D721Med (cell line): ENCODE measurements at regions not wholly inside any gene's neighbourhood (a gene's known extent, or its start where the extent isn't known, plus 50 kb on each side); places are given as distances from the start of the nearest gene placed in this dataset.

ENCODE experiments used
- DNase-seq: peaks from one replicate; pipeline ENCODE4 v3.0.0; 2011; ENCODE audit warnings: low spot score; ENCODE audit not compliant: insufficient read length
- FAIRE-seq: peaks from 2 replicates; lab custom pipeline; 2011; peaks lifted over from hg19 to GRCh38; lab: Jason Lieb, UNC
- TF ChIP-seq, protein P1 (sequence below): IDR thresholded peaks from 2 replicates; pipeline ENCODE4 v1.5.1; 2012; ENCODE audit warnings: mild to moderate bottlenecking, control low read depth; ENCODE audit not compliant: insufficient read depth; ENCODE audit errors: missing control alignments

DNA sequence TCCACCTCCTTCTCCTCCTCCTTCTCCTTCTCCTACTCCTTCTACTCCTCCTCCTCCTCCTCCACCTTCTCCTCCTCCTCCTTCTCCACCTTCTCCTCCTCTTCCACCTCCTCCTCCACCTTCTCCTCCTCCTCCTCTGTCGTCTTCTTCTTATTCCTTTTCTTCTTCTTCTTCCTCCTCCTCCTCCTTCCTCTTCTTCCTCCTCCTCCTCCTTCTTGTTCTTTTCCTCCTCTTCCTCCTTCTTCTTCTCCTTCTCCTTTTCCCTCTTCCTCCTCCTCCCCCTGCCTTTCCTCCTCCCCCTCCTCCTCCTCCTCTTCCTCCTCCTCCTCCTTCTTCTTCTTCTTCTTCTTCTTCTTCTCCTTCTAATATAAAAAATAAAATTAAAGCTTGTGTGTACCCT is 971.2 kb upstream of the PIK3C3 start:
- TF ChIP-seq, protein P1, sequence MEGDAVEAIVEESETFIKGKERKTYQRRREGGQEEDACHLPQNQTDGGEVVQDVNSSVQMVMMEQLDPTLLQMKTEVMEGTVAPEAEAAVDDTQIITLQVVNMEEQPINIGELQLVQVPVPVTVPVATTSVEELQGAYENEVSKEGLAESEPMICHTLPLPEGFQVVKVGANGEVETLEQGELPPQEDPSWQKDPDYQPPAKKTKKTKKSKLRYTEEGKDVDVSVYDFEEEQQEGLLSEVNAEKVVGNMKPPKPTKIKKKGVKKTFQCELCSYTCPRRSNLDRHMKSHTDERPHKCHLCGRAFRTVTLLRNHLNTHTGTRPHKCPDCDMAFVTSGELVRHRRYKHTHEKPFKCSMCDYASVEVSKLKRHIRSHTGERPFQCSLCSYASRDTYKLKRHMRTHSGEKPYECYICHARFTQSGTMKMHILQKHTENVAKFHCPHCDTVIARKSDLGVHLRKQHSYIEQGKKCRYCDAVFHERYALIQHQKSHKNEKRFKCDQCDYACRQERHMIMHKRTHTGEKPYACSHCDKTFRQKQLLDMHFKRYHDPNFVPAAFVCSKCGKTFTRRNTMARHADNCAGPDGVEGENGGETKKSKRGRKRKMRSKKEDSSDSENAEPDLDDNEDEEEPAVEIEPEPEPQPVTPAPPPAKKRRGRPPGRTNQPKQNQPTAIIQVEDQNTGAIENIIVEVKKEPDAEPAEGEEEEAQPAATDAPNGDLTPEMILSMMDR = no peak
- DNase-seq (no peak), FAIRE-seq (no peak)

DNA sequence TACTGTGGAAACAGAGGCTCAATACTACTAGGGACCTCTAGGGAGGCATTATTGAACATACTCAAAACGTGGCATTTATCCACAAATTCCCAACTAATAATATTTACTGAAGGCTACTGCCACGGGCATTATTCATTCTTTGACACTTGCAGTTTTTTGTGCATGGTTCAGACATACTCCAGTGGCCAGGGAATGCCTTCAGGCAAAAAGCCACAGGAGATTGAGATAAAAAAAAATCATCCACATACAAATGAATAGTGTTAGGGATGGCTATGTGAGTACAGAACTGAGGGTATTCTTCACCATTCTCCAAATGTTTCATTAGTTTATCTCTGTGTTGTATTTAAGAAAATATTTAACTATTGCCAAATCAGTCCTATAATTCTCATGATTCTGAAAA is 974.9 kb upstream of the PIK3C3 start:
- TF ChIP-seq, protein P1 = no peak
- FAIRE-seq = peak; percentile 38
- no peak for DNase-seq

DNA sequence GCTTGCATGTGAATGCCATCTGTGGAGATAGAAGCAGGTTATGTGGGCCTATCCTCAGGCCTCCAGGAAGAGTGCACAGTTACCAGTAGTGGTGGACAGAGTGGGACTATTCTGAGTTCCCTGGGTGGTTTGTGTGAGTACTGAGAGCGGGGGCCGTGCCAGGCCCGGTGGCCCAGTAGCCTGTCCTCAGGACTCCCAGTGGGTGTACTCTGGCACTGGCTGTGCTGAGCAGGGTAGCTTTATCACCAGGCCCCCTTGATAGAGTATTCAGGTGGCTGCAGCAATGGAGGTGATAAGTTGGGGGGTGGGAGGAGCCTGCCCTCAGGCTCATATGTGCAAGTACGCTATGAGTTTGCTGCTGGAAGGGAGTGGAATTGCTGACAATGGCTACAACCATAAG is 979.0 kb upstream of the PIK3C3 start:
- DNase-seq (no peak), FAIRE-seq (no peak)
- TF ChIP-seq, protein P1 = no peak

DNA sequence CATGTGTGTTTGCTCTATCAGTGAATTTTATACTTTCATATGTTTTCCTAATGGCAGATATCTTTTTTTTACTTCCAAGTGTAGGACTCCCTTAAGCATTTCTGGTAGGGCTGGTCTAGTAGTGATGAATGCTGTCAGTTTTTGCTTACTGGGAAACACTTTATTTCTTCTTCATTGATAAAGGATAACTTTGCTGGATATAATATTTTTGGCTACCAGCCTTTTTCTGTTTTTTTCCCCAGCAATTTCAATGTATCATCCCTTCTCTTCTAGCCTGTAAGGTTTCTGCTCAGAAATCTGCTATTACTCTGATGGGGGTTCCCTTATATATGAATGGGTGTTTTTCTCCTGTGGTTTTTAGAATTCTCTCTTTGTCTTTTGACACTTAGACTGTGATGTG is 980.6 kb upstream of the PIK3C3 start:
- no peak for DNase-seq
- TF ChIP-seq, protein P1 = no peak
- FAIRE-seq = no peak

DNA sequence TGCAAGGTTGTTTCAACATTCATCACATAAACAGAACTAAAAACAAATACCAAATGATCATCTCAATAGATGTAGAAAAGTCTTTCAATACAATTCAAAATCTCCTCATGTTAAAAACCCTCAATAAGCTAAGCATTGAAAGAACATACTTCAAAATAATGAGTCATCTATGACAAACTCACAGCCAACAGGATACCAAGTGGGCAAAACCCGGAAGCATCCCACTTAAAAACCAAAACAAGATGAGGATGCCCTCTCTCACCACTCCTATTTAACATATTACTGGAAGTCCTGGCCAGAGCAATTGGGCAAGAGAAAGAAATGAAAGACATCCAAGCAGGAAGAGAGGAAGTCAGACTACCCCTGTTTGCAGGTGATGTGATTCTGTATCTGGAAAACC is 992.2 kb upstream of the PIK3C3 start:
- FAIRE-seq (no peak), DNase-seq (no peak)

DNA sequence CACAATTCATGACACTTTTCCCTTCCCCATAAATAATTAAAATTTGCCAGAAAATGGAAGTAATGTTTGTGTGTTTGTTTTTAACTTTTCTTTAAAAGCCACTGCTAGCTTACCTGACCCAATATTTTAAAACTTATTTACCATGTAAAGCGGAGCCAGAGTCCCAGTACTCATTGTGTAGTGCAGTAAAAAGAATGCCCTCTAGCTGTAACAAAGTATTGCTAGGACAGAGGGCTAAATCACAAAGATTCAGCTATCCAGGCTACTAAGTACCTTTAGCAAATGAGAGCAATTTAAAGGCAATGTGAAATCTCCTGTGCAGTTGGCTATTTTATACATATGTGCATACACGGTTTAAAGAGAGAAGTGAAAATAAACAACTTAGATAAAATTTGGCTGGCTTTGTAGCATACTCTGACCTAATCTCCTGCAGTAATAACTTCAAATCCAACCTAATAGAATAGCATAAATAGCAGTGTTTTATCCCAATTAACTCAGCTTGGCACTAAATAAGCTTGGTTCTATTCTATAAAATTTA is 997.4 kb upstream of the PIK3C3 start:
- FAIRE-seq (peak; percentile 71), DNase-seq (no peak)
- TF ChIP-seq, protein P1 = peak; percentile 28

More for the DNA sequence above, 992.2 kb upstream of the PIK3C3 start:
- TF ChIP-seq, protein P1 = no peak

DNA sequence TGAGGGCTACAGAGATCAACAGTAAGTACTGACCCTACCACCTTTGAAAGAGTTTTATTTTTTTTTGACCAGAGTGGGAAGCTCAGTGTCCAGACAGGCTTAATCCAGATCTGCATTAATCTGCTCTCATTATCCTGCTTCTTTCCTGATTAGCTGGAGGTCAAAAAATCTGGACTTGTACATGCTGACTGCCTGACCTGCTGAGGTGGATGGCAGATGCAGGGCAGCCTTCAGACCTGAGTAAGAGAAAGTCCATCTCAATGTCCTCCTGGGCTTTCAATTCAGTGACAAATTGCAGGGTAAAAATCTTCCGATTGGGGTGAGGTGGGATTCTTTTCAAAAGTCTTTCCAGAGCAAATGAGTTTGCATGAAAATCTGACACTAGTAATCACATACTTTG is 998.8 kb upstream of the PIK3C3 start:
- TF ChIP-seq, protein P1 = no peak
- FAIRE-seq (peak; percentile 82), DNase-seq (no peak)
